ENCODE measurements at regions not wholly inside any gene's neighbourhood (a gene's known extent, or its start where the extent isn't known, plus 50 kb on each side); places are given as distances from the start of the nearest gene placed in this dataset.

- DNase-seq (ENCODE audit: insufficient read length, low spot score) (no peak), FAIRE-seq (no peak)
- TF ChIP-seq, protein P1, sequence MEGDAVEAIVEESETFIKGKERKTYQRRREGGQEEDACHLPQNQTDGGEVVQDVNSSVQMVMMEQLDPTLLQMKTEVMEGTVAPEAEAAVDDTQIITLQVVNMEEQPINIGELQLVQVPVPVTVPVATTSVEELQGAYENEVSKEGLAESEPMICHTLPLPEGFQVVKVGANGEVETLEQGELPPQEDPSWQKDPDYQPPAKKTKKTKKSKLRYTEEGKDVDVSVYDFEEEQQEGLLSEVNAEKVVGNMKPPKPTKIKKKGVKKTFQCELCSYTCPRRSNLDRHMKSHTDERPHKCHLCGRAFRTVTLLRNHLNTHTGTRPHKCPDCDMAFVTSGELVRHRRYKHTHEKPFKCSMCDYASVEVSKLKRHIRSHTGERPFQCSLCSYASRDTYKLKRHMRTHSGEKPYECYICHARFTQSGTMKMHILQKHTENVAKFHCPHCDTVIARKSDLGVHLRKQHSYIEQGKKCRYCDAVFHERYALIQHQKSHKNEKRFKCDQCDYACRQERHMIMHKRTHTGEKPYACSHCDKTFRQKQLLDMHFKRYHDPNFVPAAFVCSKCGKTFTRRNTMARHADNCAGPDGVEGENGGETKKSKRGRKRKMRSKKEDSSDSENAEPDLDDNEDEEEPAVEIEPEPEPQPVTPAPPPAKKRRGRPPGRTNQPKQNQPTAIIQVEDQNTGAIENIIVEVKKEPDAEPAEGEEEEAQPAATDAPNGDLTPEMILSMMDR (IDR thresholded peaks at IDR 0.05; ENCODE audit: insufficient read depth, missing control alignments) = no peak
Measured at GRCh38 chr2:43095533-43096295, 130.7 kb downstream of the ZFP36L2 start.

GRCh38 chr2:43092520-43093179 lies 133.8 kb downstream of the ZFP36L2 start:
- FAIRE-seq (no peak), DNase-seq (ENCODE audit: insufficient read length, low spot score) (no peak)
- TF ChIP-seq, protein P1 (IDR thresholded peaks at IDR 0.05; ENCODE audit: insufficient read depth, missing control alignments) = no peak

DNA sequence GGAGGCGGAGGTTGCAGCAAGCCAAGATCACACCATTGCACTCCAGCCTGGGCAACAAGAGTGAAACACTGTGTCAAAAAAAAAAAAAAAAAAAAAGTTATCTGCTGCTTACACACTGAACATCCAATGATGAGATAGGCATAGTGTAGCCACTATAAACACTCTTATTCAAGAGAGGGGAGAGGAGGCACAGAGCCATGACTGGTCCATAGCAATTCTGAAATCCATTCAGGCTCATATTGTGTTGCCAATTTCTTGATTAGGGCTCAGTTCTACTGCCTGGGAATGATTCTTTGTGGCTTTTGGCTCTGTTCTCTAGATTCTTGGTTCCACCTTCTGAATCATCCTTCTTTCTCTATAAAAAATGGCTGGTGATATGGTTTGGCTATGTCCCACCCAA lies 136.1 kb downstream of the ZFP36L2 start:
- TF ChIP-seq, protein P1 (IDR thresholded peaks at IDR 0.05; ENCODE audit: insufficient read depth, missing control alignments) = no peak
- FAIRE-seq (no peak), DNase-seq (ENCODE audit: insufficient read length, low spot score) (no peak)

- FAIRE-seq (no peak), DNase-seq (ENCODE audit: insufficient read length, low spot score) (no peak)
- TF ChIP-seq, protein P1 (IDR thresholded peaks at IDR 0.05; ENCODE audit: insufficient read depth, missing control alignments) = no peak
Measured at GRCh38 chr2:43088143-43089073, 138.0 kb downstream of the ZFP36L2 start.

DNA sequence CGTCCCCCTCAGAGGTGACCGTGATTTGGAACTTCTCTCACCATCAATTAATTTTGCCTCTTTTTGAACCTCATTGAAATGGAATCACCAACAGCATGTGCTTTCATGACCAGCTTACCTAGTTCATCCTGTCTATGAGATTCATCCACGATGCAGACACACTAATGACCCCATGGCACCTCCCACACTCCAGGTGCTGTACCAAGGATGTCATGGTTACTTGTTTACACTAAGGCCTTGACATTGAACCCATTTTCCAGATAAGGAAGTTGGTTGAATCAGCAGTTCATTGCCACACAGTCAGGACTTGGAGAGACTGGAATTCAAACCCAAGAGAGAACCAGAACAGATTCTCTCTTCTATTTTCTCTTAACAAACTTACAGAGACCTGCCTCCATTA lies 139.0 kb downstream of the ZFP36L2 start:
- TF ChIP-seq, protein P1 (IDR thresholded peaks at IDR 0.05; ENCODE audit: insufficient read depth, missing control alignments) = no peak
- DNase-seq (ENCODE audit: insufficient read length, low spot score) (no peak), FAIRE-seq (no peak)

DNA sequence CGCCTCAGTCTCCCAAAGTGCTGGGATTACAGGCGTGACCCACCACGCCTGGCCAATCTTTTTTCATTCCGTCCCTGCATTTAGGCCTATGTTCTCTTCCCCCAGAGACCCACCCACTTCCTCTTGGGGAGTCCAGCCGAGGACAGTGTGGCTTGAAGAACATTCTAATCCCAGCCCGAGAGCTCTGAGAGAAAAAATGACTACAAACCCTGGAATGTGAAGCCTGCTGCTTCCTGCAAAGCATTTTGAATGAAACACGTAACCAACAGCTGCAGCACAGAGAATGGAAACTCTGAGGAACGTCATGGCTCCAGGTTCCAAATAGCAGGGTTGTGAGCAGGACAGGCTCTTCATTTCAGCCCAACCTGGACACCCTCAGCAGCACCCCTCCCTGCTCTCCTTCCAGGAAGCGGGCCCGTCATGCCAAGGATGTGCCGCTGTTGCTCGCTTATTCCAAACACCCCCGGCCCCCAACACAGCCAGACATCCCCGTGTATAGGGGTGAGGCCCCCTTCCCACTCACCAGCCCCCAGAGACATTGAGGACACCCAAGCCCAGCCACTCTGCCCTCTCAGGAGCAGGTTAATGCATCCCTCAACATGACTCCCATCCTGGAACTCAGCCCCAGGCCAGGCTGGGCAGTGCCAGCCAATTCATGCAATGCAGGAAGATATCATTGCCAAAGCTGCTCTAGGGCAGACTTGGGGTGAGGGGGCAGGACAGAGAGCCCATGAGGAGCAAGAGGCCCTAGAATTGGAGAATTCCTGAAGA lies 139.8 kb downstream of the ZFP36L2 start:
- no peak for FAIRE-seq
- TF ChIP-seq, protein P1 (IDR thresholded peaks at IDR 0.05; ENCODE audit: insufficient read depth, missing control alignments) = no peak
- DNase-seq (ENCODE audit: insufficient read length, low spot score) = no peak
